ENCODE measurements at regions not wholly inside any gene's neighbourhood (a gene's known extent, or its start where the extent isn't known, plus 50 kb on each side); places are given as distances from the start of the nearest gene placed in this dataset.
A peak's percentile ranks its signal among the peaks of the same experiment; 100 is the strongest.

- no peak for DNase-seq (ENCODE audit: low read depth)
Observed at GRCh38 chr13:93140912-93141311, 85.7 kb upstream of the GPC6 start.

- DNase-seq (ENCODE audit: low read depth) = no peak
Observed at GRCh38 chr13:93144031-93144430, 82.6 kb upstream of the GPC6 start.

GRCh38 chr13:93145199-93145598 lies 81.4 kb upstream of the GPC6 start:
- no peak for DNase-seq (ENCODE audit: low read depth)

- peak; percentile 81 for DNase-seq (ENCODE audit: low read depth)
Observed at GRCh38 chr13:93146584-93147297, 79.9 kb upstream of the GPC6 start.

- DNase-seq (ENCODE audit: low read depth) = no peak
Observed at GRCh38 chr13:93147298-93147645, 79.3 kb upstream of the GPC6 start.

- DNase-seq (ENCODE audit: low read depth) = no peak
Observed at GRCh38 chr13:93147946-93148345, 78.7 kb upstream of the GPC6 start.

GRCh38 chr13:93151277-93151676 lies 75.3 kb upstream of the GPC6 start:
- peak; percentile 93 for DNase-seq (ENCODE audit: low read depth)

- DNase-seq (ENCODE audit: low read depth) = no peak
Observed at GRCh38 chr13:93158565-93158964, 68.0 kb upstream of the GPC6 start.

- DNase-seq (ENCODE audit: low read depth) = peak; percentile 98
Observed at GRCh38 chr13:93169980-93170379, 56.6 kb upstream of the GPC6 start.

- DNase-seq (ENCODE audit: low read depth) = no peak
Observed at GRCh38 chr13:93172109-93172508, 54.5 kb upstream of the GPC6 start.

GRCh38 chr13:93173654-93174053 lies 53.0 kb upstream of the GPC6 start:
- DNase-seq (ENCODE audit: low read depth) = peak; percentile 60

GRCh38 chr13:93174260-93174659 lies 52.3 kb upstream of the GPC6 start:
- DNase-seq (ENCODE audit: low read depth) = no peak

All from LHCN-M2 (cell line).